ENCODE measurements at regions not wholly inside any gene's neighbourhood (a gene's known extent, or its start where the extent isn't known, plus 50 kb on each side); places are given as distances from the start of the nearest gene placed in this dataset.

DNA sequence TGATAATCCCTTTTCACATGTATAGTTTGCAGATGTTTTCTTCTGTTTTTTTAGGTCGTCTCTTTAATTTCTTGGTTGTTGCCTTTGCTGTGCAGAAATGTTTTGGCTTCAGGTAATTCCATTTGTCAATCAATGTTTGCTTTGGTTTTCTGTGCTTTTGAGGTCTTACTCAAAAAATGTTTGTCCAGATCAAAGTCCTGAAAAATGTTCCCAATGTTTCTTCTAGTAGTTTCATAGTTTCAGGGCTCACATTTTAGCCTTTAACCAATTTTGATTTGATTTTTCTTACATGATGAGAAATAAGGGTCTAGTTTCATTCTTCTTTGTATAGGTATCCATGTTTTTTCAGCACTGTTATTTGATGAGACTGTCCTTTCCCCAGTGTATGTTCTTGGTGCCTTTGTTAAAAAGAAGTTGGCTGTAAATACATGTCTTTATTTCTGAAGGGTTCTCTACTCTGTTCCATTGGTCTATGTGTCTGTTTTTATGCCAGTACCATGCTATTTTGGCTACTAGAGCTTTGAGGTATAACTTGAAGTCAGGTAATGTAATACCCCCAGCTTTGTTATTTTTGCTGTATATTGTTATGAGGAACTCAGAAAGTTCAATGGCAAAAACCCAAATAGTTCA is 578.7 kb upstream of the SEL1L start:
- TF ChIP-seq, protein P1, sequence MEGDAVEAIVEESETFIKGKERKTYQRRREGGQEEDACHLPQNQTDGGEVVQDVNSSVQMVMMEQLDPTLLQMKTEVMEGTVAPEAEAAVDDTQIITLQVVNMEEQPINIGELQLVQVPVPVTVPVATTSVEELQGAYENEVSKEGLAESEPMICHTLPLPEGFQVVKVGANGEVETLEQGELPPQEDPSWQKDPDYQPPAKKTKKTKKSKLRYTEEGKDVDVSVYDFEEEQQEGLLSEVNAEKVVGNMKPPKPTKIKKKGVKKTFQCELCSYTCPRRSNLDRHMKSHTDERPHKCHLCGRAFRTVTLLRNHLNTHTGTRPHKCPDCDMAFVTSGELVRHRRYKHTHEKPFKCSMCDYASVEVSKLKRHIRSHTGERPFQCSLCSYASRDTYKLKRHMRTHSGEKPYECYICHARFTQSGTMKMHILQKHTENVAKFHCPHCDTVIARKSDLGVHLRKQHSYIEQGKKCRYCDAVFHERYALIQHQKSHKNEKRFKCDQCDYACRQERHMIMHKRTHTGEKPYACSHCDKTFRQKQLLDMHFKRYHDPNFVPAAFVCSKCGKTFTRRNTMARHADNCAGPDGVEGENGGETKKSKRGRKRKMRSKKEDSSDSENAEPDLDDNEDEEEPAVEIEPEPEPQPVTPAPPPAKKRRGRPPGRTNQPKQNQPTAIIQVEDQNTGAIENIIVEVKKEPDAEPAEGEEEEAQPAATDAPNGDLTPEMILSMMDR (IDR thresholded peaks at IDR 0.05): no peak
- TF ChIP-seq ZFX (IDR thresholded peaks at IDR 0.05; ENCODE audit: borderline replicate concordance): no peak

All from 22Rv1 (cell line).